Left lung (tissue), 4 donors: ENCODE measurements at regions not wholly inside any gene's neighbourhood (a gene's known extent, or its start where the extent isn't known, plus 50 kb on each side); places are given as distances from the start of the nearest gene placed in this dataset.
"Not testable (repeated sequence)": the region's sequence is repeated elsewhere in the genome, so short reads cannot be mapped to it uniquely, and the experiment has no call there.

Experiments used
- ATAC-seq: fragments of 200-7000 bp; cut with Tn5 transposase; one replicate; pipeline ENCODE4 v1.9.1; 2020; ENCODE audit warnings: moderate library complexity
- DNase-seq, 4 donors: peaks; one replicate each; pipeline ENCODE4 v3.0.0-alpha.2; 2013 to 2020
- H3K27ac ChIP-seq, 2 donors: fragments of 200-600 bp; sonication (generic) in 1 of 2; one replicate each; pipeline versions ENCODE4 v1.5.0 to v1.8.0; 2020 to 2021
- H3K27me3 ChIP-seq, 2 donors: fragments of 200-600 bp; sonication (generic) in 1 of 2; one replicate each; pipeline versions ENCODE4 v1.5.0 to v1.8.0; 2020 to 2021
- H3K36me3 ChIP-seq, 2 donors: fragments of 200-600 bp; sonication (generic) in 1 of 2; one replicate each; pipeline versions ENCODE4 v1.5.0 to v1.8.0; 2020 to 2021
- H3K4me1 ChIP-seq, 2 donors: fragments of 200-600 bp; one replicate each; pipeline ENCODE4 v1.8.0; 2021
- H3K4me3 ChIP-seq, 2 donors: fragments of 200-600 bp; sonication (generic) in 1 of 2; one replicate each; pipeline versions ENCODE4 v1.5.0 to v1.8.0; 2020 to 2021; ENCODE audit warnings: mild to moderate bottlenecking in 1 of 2
- H3K9me3 ChIP-seq, 2 donors: fragments of 200-600 bp; sonication (generic) in 1 of 2; one replicate each; pipeline versions ENCODE4 v1.5.0 to v1.8.0; 2020 to 2021
- CTCF ChIP-seq, 2 donors: fragments of 200-600 bp; sonication (generic) in 1 of 2; IDR thresholded peaks; one replicate each; pipeline versions ENCODE4 v1.5.0 to v1.8.0; 2021; ENCODE audit warnings: antibody characterized with exemption in 2 of 2
- intact Hi-C, 2 donors: fragments of 100-400 bp; cut with DNase I; formaldehyde crosslinking; loops; one replicate each; pipeline versions ENCODE4 v1.11.2 to v1.14.2; 2022
- donor health status: DM: no; HTN: yes; CAD: no.
- donor health status: DM: no; HTN: no; CAD: no.

- Histone ChIP-seq H3K9me3 (no peaks in the 10 kb centered on the region), H3K4me1 (no peaks in the 10 kb centered on the region), H3K36me3 (no peaks in the 10 kb centered on the region), H3K27me3 (peaks cover 0 to 63% of the 10 kb centered on the region in 2 donors), H3K4me3 (no peak overlapping the region), H3K27ac (no peak overlapping the region)
- no peak for TF ChIP-seq CTCF (IDR thresholded peaks at IDR 0.05)
- ATAC-seq (no peak), DNase-seq (no peak)
- intact Hi-C loops, result no loop called here
Observed at GRCh38 chr20:56778765-56779195, 149.7 kb downstream of the TFAP2C start.

- Histone ChIP-seq H3K4me3 (no peak overlapping the region), H3K4me1 (no peaks in the 10 kb centered on the region), H3K9me3 (no peaks in the 10 kb centered on the region), H3K27ac (no peak overlapping the region), H3K27me3 (peaks cover 0 to 67% of the 10 kb centered on the region in 2 donors), H3K36me3 (no peaks in the 10 kb centered on the region)
- intact Hi-C loops, result no loop called here
- no peak for ATAC-seq
- TF ChIP-seq CTCF (IDR thresholded peaks at IDR 0.05), result no peak
- no peak for DNase-seq
Observed at GRCh38 chr20:56779452-56780143, 150.5 kb downstream of the TFAP2C start.

DNA sequence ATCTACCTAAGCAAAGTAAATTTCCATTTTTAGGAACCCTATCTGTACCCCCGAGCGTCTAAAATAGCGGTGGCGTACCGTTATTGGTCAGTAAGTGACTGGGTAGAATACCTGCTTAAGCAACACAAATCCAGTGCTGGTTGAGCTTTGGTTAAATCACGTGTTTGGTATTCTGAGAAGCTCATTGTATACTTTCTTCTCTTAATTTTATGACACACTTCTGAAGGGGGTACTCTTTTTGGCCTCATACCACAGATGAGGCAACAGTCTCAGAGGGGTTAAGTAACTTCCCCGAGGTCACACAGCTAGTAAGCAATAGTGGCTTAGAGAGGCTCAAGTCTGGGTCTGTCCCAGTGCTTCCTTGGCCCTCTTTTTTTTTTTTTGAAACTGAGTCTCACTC is 151.2 kb downstream of the TFAP2C start:
- no peaks in the 10 kb centered on the region for H3K4me1 ChIP-seq
- H3K27me3 ChIP-seq, result peaks cover 0 to 68% of the 10 kb centered on the region in 2 donors
- no peak overlapping the region for H3K4me3 ChIP-seq
- TF ChIP-seq CTCF (IDR thresholded peaks at IDR 0.05), result no peak
- ATAC-seq, result no peak
- H3K9me3 ChIP-seq, result no peaks in the 10 kb centered on the region
- intact Hi-C loops, result no loop called here
- no peak overlapping the region for H3K27ac ChIP-seq
- no peak for DNase-seq
- H3K36me3 ChIP-seq, result no peaks in the 10 kb centered on the region

- H3K27me3 ChIP-seq, result peaks cover 0 to 68% of the 10 kb centered on the region in 2 donors
- H3K9me3 ChIP-seq, result no peaks in the 10 kb centered on the region
- ATAC-seq, result peak; percentile 82
- H3K4me3 ChIP-seq, result no peak overlapping the region
- no peak for TF ChIP-seq CTCF (IDR thresholded peaks at IDR 0.05)
- H3K36me3 ChIP-seq, result no peaks in the 10 kb centered on the region
- no peaks in the 10 kb centered on the region for H3K4me1 ChIP-seq
- no peak overlapping the region for H3K27ac ChIP-seq
- peak in 1 of 4 donors; percentile 40 for DNase-seq
- intact Hi-C loops, result no loop called here
Observed at GRCh38 chr20:56781108-56781739, 152.1 kb downstream of the TFAP2C start.

DNA sequence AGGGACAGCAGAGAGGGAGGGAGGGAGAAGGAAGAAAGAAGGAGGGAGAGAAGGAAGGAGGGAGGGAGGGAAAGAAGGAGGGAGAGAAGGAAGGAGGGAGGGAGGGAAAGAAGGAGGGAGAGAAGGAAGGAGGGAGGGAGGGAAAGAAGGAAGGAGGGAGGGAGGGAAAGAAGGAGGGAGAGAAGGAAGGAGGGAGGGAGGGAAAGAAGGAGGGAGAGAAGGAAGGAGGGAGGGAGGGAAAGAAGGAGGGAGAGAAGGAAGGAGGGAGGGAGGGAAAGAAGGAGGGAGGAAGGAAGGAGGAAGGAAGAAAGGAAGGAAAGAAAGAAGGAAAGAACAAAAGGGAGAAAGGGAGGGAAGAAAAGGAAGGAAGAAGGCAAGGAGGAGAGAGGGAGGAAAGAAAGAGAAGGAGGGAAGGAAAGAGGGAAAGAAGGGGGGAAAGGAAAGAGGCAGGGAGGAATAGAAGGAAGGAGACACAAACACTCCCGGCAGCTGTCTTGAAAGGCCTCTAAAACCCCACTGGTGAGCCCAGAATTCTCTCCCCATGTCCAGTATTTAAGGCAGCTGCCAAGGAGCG is 153.0 kb downstream of the TFAP2C start:
- H3K36me3 ChIP-seq, H3K4me3 ChIP-seq, H3K4me1 ChIP-seq, H3K9me3 ChIP-seq, ATAC-seq, H3K27ac ChIP-seq, intact Hi-C loops, DNase-seq: not testable (repeated sequence)
- H3K27me3 ChIP-seq, result peaks cover 0 to 65% of the 10 kb centered on the region in 2 donors

DNA sequence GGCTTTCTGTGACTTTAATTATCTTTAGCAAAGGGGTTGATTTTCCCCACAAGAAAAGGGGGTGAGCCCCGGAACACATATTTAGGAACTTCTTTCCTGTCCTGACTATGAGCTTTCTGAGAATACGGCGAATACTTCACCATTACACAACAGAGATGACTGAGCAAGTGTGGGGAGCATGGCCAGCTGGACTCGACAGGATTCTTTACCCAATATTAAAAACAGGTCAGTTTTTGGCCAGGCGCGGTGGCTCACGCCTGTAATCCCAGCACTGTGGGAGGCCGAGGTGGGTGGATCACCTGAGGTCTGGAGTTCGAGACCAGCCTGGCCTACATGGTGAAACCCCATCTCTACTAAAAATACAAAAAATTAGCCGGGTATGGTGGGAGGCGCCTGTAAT is 153.7 kb downstream of the TFAP2C start:
- H3K27me3 ChIP-seq, result peaks cover 0 to 57% of the 10 kb centered on the region in 2 donors
- H3K27ac ChIP-seq, ATAC-seq, H3K4me3 ChIP-seq, DNase-seq, H3K9me3 ChIP-seq, intact Hi-C loops, H3K36me3 ChIP-seq, H3K4me1 ChIP-seq: not testable (repeated sequence)
